C4-2B (cell line): ENCODE measurements at regions not wholly inside any gene's neighbourhood (a gene's known extent, or its start where the extent isn't known, plus 50 kb on each side); places are given as distances from the start of the nearest gene placed in this dataset.

Experiments used
- ZFX ChIP-seq: fragments of 450-650 bp; IDR thresholded peaks from 2 replicates; pipeline ENCODE4 v1.6.1; 2017
- TF ChIP-seq, protein P1 (sequence below): fragments of 450-650 bp; conservative IDR thresholded peaks from 2 replicates; pipeline ENCODE4 v1.5.1; 2017; ENCODE audit warnings: mild to moderate bottlenecking

DNA sequence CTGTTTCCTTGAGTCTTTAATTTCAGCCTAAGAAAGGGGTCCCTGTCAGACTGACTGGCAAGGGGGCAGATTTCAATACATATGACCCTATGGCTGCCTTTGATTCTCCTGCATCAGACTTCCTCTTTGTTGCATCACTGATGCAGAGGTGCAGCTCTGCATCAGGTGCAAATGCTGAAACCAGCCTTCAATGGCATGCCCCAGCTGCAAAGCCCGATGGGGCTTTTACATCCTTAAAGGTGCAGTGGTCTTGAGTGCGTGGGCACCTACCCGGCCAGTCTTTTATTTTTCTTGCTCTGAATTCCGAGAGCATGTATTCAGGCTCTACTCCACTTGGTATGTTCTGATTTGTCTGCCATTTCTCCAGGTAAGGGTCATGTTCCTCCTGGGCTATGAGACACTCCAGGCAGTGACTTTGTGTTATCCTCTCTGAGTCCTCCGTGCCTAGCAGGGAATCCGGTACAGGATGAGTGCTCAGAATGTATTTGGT is 169.5 kb downstream of the MYCN start:
- TF ChIP-seq, protein P1, sequence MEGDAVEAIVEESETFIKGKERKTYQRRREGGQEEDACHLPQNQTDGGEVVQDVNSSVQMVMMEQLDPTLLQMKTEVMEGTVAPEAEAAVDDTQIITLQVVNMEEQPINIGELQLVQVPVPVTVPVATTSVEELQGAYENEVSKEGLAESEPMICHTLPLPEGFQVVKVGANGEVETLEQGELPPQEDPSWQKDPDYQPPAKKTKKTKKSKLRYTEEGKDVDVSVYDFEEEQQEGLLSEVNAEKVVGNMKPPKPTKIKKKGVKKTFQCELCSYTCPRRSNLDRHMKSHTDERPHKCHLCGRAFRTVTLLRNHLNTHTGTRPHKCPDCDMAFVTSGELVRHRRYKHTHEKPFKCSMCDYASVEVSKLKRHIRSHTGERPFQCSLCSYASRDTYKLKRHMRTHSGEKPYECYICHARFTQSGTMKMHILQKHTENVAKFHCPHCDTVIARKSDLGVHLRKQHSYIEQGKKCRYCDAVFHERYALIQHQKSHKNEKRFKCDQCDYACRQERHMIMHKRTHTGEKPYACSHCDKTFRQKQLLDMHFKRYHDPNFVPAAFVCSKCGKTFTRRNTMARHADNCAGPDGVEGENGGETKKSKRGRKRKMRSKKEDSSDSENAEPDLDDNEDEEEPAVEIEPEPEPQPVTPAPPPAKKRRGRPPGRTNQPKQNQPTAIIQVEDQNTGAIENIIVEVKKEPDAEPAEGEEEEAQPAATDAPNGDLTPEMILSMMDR = no peak
- TF ChIP-seq ZFX = no peak
